Transverse colon (tissue), 3 donors: ENCODE measurements at regions not wholly inside any gene's neighbourhood (a gene's known extent, or its start where the extent isn't known, plus 50 kb on each side); places are given as distances from the start of the nearest gene placed in this dataset.

Source experiments
- POLR2A ChIP-seq: fragments of 450-650 bp; IDR thresholded peaks from one replicate; pipeline ENCODE4 v1.6.1; 2016; ENCODE audit warnings: antibody characterized with exemption, mild to moderate bottlenecking, moderate library complexity
- TF ChIP-seq, protein P1 (sequence below), 5 experiments: fragments of 200-600 bp in 3 of 5; fragments of 450-650 bp in 2 of 5; sonication (generic) in 3 of 5; IDR thresholded peaks; 1 replicate in 2 of 5; 2 replicates in 3 of 5; pipeline ENCODE4 v1.5.1; 2016 to 2017; ENCODE audit warnings: antibody characterized with exemption in 5 of 5, inconsistent platforms in 3 of 5, mild to moderate bottlenecking in 2 of 5, moderate library complexity in 1 of 5

DNA sequence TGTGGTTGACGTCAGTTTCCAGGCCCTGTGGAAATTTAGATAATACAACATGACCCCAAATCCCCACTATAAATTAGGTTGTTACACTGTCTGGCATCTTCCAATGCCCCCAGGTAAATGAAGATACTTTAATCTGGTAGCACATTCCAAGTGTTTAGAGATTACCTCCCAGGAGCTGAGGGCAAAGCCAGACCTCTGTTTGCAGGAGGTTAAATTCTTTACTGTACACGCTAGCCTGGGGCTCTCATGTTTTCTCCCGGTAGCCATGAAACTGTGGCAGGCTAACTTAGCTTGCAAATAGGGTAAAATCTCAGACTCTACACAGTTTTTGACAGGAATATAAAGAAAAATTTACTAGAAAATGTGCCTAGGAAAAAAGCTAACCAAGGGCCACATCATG lies 450.0 kb downstream of the PDGFC start:
- TF ChIP-seq, protein P1, sequence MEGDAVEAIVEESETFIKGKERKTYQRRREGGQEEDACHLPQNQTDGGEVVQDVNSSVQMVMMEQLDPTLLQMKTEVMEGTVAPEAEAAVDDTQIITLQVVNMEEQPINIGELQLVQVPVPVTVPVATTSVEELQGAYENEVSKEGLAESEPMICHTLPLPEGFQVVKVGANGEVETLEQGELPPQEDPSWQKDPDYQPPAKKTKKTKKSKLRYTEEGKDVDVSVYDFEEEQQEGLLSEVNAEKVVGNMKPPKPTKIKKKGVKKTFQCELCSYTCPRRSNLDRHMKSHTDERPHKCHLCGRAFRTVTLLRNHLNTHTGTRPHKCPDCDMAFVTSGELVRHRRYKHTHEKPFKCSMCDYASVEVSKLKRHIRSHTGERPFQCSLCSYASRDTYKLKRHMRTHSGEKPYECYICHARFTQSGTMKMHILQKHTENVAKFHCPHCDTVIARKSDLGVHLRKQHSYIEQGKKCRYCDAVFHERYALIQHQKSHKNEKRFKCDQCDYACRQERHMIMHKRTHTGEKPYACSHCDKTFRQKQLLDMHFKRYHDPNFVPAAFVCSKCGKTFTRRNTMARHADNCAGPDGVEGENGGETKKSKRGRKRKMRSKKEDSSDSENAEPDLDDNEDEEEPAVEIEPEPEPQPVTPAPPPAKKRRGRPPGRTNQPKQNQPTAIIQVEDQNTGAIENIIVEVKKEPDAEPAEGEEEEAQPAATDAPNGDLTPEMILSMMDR (IDR thresholded peaks at IDR 0.05) = no peak
- no peak for TF ChIP-seq POLR2A
